Gastrocnemius medialis (tissue), 4 donors: ENCODE measurements at regions not wholly inside any gene's neighbourhood (a gene's known extent, or its start where the extent isn't known, plus 50 kb on each side); places are given as distances from the start of the nearest gene placed in this dataset.
"Not testable (repeated sequence)": the region's sequence is repeated elsewhere in the genome, so short reads cannot be mapped to it uniquely, and the experiment has no call there.

Source experiments
- ATAC-seq, 2 donors: fragments of 150-250 bp; one replicate each; pipeline ENCODE4 v1.9.1; 2016
- DNase-seq, 2 donors: peaks; one replicate each; pipeline ENCODE4 v3.0.0-alpha.2; 2019
- H3K27ac ChIP-seq, 4 donors: fragments of 200-600 bp; sonication (generic); 1 replicate in 1 of 4; 2 replicates in 3 of 4; pipeline ENCODE4 v1.5.1; 2016 to 2018; ENCODE audit warnings: mild to moderate bottlenecking in 2 of 4, moderate library complexity in 1 of 4
- H3K27me3 ChIP-seq, 3 donors: fragments of 200-600 bp; sonication (generic) in 2 of 3; 1 replicate in 1 of 3; 2 replicates in 2 of 3; pipeline versions ENCODE4 v1.5.1 to v1.6.0; 2016 to 2019; ENCODE audit warnings: mild to moderate bottlenecking in 1 of 3, moderate library complexity in 1 of 3
- H3K36me3 ChIP-seq, 2 donors: fragments of 200-600 bp; sonication (generic) in 1 of 2; one replicate each; pipeline ENCODE4 v1.5.1; 2017 to 2018
- H3K4me1 ChIP-seq, 2 donors: fragments of 200-600 bp; sonication (generic) in 1 of 2; one replicate each; pipeline ENCODE4 v1.5.1; 2016 to 2017; ENCODE audit warnings: mild to moderate bottlenecking in 2 of 2
- H3K4me3 ChIP-seq, 4 donors: fragments of 200-600 bp; sonication (generic) in 3 of 4; 1 replicate in 1 of 4; 2 replicates in 3 of 4; pipeline ENCODE4 v1.5.1; 2016 to 2019; ENCODE audit warnings: mild to moderate bottlenecking in 2 of 4
- H3K9me3 ChIP-seq, 3 donors: fragments of 200-600 bp; sonication (generic) in 2 of 3; 1 replicate in 1 of 3; 2 replicates in 2 of 3; pipeline ENCODE4 v1.5.1; 2016 to 2019
- POLR2A ChIP-seq, 2 donors: fragments of 450-650 bp; IDR thresholded peaks; one replicate each; pipeline ENCODE4 v1.6.1; 2017; ENCODE audit warnings: antibody characterized with exemption in 2 of 2, mild to moderate bottlenecking in 2 of 2, moderate library complexity in 2 of 2
- in situ Hi-C, 4 donors: fragments of 200-750 bp; cut with MboI; loops; one replicate each; pipeline versions ENCODE4 v1.15.0 to v1.8.0; 2017; ENCODE audit warnings: low sequenced_read_pairs in 4 of 4
- intact Hi-C: fragments of 100-400 bp; cut with DNase I; formaldehyde crosslinking; loops from one replicate; pipeline ENCODE4 v1.15.1; 2023; ENCODE audit warnings: low total_unique reads
- TF ChIP-seq, protein P1 (sequence below), 5 experiments: fragments of 450-650 bp in 3 of 5; fragments of 200-600 bp in 2 of 5; sonication (generic) in 2 of 5; IDR thresholded peaks in 4 of 5; conservative IDR thresholded peaks in 1 of 5; 1 replicate in 4 of 5; 2 replicates in 1 of 5; pipeline ENCODE4 v1.5.1; 2016 to 2019; ENCODE audit warnings: antibody characterized with exemption in 5 of 5, mild to moderate bottlenecking in 3 of 5, moderate library complexity in 3 of 5

DNA sequence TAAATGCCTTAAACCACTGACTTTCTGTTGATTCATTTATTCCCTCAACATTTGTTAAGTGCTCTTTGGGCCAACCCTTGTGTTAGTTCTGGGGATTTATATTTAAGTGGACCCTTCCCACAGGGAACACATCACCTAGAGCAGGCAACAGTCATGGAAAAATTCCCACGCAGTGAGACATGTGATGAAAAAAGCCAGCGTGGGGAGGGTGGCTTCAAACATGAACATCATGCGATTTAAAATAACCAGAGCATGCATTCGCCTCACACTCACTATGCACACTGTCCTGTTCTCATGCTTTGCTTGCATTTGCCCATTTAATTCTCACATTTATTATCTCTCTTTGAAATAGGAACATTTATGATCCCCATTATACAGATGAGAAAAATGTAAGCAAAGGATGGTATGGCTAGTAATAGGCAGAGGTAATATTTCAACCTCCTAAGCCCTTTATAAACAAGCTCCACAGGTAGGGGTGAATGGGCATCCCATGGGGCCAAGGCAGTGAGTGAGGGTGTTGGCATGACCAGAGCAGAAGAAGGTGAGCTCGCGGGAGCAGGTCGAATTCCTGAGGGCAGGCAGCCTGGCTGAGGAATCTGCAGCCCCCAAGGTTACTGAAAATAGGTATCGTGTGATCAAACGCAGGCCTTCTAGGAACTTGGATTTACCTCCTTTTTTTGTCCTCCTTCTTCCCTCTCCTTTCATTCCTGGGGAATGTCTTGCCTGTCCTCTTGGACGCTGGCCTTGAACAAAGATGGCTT, 297.8 kb downstream of the MYCN start:
- Histone ChIP-seq H3K36me3 (no peaks in the 10 kb centered on the region), H3K27ac (no peak overlapping the region), H3K9me3 (no peaks in the 10 kb centered on the region), H3K4me3 (no peak overlapping the region), H3K4me1 (no peaks in the 10 kb centered on the region), H3K27me3 (no peaks in the 10 kb centered on the region)
- intact Hi-C loops = no loop called here
- DNase-seq = no peak
- ATAC-seq = no peak
- TF ChIP-seq POLR2A (IDR thresholded peaks at IDR 0.05) = no peak
- TF ChIP-seq, protein P1, sequence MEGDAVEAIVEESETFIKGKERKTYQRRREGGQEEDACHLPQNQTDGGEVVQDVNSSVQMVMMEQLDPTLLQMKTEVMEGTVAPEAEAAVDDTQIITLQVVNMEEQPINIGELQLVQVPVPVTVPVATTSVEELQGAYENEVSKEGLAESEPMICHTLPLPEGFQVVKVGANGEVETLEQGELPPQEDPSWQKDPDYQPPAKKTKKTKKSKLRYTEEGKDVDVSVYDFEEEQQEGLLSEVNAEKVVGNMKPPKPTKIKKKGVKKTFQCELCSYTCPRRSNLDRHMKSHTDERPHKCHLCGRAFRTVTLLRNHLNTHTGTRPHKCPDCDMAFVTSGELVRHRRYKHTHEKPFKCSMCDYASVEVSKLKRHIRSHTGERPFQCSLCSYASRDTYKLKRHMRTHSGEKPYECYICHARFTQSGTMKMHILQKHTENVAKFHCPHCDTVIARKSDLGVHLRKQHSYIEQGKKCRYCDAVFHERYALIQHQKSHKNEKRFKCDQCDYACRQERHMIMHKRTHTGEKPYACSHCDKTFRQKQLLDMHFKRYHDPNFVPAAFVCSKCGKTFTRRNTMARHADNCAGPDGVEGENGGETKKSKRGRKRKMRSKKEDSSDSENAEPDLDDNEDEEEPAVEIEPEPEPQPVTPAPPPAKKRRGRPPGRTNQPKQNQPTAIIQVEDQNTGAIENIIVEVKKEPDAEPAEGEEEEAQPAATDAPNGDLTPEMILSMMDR (IDR thresholded peaks at IDR 0.05 in 4 of 5, conservative IDR thresholded peaks at IDR 0.05 in 1 of 5) = no peak
- in situ Hi-C loops = no loop called here

DNA sequence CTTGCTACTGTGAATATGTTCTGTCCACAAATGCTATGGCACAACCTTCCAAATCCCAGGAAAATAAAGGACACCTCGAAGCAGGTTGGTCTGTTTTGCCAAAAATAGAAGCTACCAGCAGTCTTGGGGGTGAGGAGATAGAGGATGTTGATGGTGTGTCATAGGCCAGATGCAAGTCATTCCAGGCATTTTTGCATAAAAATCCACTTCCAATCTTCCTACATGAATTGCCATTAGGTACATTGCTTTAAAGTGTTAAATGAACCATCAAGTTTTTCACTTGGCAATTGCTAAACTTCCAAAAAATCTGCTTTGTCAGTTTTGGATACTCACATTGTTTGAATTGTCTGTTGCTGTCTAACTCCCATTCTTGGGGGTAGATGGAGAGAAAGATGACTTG, 295.4 kb downstream of the MYCN start:
- in situ Hi-C loops (no loop called here), intact Hi-C loops (no loop called here)
- no peaks in the 10 kb centered on the region for H3K27me3 ChIP-seq
- H3K4me3 ChIP-seq = no peak overlapping the region
- DNase-seq (no peak), ATAC-seq (no peak)
- no peak for TF ChIP-seq POLR2A (IDR thresholded peaks at IDR 0.05)
- TF ChIP-seq, protein P1 (IDR thresholded peaks at IDR 0.05 in 4 of 5, conservative IDR thresholded peaks at IDR 0.05 in 1 of 5) = no peak
- no peaks in the 10 kb centered on the region for H3K9me3 ChIP-seq
- H3K36me3 ChIP-seq = no peaks in the 10 kb centered on the region
- no peaks in the 10 kb centered on the region for H3K4me1 ChIP-seq
- no peak overlapping the region for H3K27ac ChIP-seq

DNA sequence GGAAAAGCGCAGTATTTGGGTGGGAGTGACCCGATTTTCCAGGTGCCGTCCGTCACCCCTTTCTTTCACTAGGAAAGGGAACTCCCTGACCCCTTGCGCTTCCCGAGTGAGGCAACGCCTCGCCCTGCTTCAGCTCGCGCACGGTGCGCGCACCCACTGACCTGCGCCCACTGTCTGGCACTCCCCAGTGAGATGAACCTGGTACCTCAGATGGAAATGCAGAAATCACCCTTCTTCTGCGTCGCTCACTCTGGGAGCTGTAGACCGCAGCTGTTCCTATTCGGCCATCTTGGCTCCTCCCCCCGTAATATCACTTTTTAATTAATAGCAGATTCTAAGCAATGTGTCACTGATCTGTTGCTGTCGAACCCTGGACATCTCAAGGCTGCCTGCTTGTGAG, 294.9 kb downstream of the MYCN start:
- H3K4me1 ChIP-seq, ATAC-seq, H3K27me3 ChIP-seq, H3K36me3 ChIP-seq, in situ Hi-C loops, intact Hi-C loops, H3K9me3 ChIP-seq, H3K4me3 ChIP-seq, DNase-seq, H3K27ac ChIP-seq: not testable (repeated sequence)

DNA sequence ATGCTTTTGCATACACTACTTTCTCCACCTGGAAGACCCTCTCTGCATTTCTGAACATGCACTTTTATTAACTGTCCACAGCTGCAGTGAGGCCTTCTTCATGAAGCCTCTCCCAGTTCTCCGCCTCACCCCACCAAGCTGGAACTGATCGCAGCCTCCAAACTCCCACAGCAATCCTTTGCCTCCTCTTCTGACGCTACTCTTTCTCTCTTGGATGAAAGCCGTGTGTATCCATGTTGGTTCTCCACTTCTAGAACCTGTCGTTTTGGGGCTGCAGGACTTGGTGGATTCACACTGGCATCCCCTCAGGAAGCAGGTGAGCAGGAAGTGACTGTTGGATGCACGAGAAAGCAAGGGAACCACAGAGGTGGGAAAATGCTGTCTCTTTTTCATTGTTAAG, 288.6 kb downstream of the MYCN start:
- H3K27me3 ChIP-seq = no peaks in the 10 kb centered on the region
- no peak for ATAC-seq
- no peak overlapping the region for H3K27ac ChIP-seq
- TF ChIP-seq, protein P1 (IDR thresholded peaks at IDR 0.05 in 4 of 5, conservative IDR thresholded peaks at IDR 0.05 in 1 of 5) = no peak
- no peak for TF ChIP-seq POLR2A (IDR thresholded peaks at IDR 0.05)
- no peak for DNase-seq
- intact Hi-C loops (no loop called here), in situ Hi-C loops (no loop called here)
- no peaks in the 10 kb centered on the region for H3K4me1 ChIP-seq
- H3K4me3 ChIP-seq = no peak overlapping the region
- no peaks in the 10 kb centered on the region for H3K9me3 ChIP-seq
- no peaks in the 10 kb centered on the region for H3K36me3 ChIP-seq

DNA sequence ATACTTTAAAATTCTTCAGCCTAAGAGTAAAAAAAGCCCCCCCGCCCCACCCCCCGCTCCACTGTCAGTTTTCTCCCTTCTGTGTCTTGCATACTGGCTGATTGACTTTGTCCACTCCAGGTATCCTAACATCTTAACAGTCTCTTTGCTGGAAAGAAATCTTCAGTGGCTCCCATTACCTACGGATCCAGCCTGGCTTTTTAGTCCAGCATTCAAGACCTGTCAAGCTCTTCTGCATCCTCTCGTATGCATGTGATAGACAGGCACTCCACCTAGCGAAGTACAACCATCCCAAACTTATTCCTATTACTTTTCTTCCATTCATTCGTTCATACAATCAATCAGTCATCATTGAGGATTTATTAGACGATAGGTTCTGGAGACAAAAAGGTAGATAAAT, 288.1 kb downstream of the MYCN start:
- no peaks in the 10 kb centered on the region for H3K36me3 ChIP-seq
- TF ChIP-seq, protein P1 (IDR thresholded peaks at IDR 0.05 in 4 of 5, conservative IDR thresholded peaks at IDR 0.05 in 1 of 5) = no peak
- no peak for TF ChIP-seq POLR2A (IDR thresholded peaks at IDR 0.05)
- no peak overlapping the region for H3K27ac ChIP-seq
- H3K27me3 ChIP-seq = no peaks in the 10 kb centered on the region
- H3K4me1 ChIP-seq = no peaks in the 10 kb centered on the region
- intact Hi-C loops = no loop called here
- no peak for DNase-seq
- H3K4me3 ChIP-seq = no peak overlapping the region
- ATAC-seq = no peak
- in situ Hi-C loops = no loop called here
- H3K9me3 ChIP-seq = no peaks in the 10 kb centered on the region
